ENCODE measurements at regions not wholly inside any gene's neighbourhood (a gene's known extent, or its start where the extent isn't known, plus 50 kb on each side); places are given as distances from the start of the nearest gene placed in this dataset.
"Not testable (repeated sequence)": the region's sequence is repeated elsewhere in the genome, so short reads cannot be mapped to it uniquely, and the experiment has no call there.

DNA sequence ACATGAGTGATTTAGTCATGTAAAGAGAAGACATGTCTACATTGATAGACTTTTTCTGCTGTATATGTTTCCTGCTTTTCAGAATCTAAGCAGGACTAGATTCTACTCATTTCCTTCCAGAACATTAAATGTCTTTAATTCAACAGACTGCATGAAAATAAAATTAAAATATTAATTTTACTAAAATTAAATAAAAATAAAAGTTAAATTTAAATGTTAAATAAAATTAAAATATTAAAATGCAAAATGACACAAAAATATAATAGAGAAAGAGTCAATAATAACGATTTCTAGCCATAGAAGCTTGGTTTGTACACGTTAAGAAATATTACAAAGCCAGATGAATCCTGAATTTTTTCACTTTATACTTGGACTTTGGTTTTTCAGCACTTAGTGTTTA is 552.8 kb upstream of the NR5A2 start:
- TF ChIP-seq, protein P1, sequence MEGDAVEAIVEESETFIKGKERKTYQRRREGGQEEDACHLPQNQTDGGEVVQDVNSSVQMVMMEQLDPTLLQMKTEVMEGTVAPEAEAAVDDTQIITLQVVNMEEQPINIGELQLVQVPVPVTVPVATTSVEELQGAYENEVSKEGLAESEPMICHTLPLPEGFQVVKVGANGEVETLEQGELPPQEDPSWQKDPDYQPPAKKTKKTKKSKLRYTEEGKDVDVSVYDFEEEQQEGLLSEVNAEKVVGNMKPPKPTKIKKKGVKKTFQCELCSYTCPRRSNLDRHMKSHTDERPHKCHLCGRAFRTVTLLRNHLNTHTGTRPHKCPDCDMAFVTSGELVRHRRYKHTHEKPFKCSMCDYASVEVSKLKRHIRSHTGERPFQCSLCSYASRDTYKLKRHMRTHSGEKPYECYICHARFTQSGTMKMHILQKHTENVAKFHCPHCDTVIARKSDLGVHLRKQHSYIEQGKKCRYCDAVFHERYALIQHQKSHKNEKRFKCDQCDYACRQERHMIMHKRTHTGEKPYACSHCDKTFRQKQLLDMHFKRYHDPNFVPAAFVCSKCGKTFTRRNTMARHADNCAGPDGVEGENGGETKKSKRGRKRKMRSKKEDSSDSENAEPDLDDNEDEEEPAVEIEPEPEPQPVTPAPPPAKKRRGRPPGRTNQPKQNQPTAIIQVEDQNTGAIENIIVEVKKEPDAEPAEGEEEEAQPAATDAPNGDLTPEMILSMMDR (conservative IDR thresholded peaks at IDR 0.05; ENCODE audit: control insufficient read depth, insufficient read depth, low read depth, low read length) = no peak
- no peak for DNase-seq (ENCODE audit: low read depth)
- H3K4me3 ChIP-seq (ENCODE audit: control insufficient read depth, low read depth, low read length) = no peak overlapping the region

DNA sequence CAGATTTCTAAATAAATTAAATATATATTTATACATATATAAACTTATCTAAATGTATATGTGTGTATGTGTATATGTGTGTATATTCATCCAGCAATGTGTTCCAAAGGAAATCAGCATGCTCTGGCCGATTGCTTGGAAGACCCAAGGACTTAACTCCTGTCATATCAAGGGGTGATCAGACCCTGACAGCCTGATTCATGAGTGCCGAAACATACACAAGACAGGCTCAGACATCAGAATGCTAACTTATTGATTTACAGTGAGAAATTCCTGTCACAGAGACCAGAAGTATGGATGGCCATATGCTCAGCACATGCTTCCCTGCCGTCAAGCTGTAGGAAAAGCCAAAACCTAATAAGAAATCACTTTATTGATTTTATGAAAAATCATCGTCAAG is 545.1 kb upstream of the NR5A2 start:
- TF ChIP-seq, protein P1 (conservative IDR thresholded peaks at IDR 0.05; ENCODE audit: control insufficient read depth, insufficient read depth, low read depth, low read length) = no peak
- no peak overlapping the region for H3K4me3 ChIP-seq (ENCODE audit: control insufficient read depth, low read depth, low read length)

DNA sequence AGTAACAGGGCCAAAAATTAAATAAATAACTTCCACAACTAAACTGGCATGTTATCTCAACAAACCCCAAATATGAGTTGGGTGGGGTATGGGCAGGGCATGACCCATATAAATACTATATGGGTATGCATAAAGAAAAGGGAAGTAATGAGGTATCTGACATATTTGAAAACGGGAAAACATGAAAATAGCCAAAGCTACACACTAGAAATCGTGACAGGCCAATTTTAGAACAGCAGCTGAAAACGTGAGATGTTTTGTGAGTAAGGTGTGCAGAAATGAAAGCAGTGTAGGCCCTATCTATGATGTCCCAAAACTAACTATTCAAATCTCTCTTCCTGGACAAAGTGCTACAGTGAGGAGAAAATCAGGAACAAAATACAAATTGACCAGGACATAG is 537.9 kb upstream of the NR5A2 start:
- TF ChIP-seq, protein P1 (conservative IDR thresholded peaks at IDR 0.05; ENCODE audit: control insufficient read depth, insufficient read depth, low read depth, low read length) = no peak
- no peak overlapping the region for H3K4me3 ChIP-seq (ENCODE audit: control insufficient read depth, low read depth, low read length)
- DNase-seq (ENCODE audit: low read depth) = no peak

More for the DNA sequence above, 545.1 kb upstream of the NR5A2 start:
- no peak for DNase-seq (ENCODE audit: low read depth)

DNA sequence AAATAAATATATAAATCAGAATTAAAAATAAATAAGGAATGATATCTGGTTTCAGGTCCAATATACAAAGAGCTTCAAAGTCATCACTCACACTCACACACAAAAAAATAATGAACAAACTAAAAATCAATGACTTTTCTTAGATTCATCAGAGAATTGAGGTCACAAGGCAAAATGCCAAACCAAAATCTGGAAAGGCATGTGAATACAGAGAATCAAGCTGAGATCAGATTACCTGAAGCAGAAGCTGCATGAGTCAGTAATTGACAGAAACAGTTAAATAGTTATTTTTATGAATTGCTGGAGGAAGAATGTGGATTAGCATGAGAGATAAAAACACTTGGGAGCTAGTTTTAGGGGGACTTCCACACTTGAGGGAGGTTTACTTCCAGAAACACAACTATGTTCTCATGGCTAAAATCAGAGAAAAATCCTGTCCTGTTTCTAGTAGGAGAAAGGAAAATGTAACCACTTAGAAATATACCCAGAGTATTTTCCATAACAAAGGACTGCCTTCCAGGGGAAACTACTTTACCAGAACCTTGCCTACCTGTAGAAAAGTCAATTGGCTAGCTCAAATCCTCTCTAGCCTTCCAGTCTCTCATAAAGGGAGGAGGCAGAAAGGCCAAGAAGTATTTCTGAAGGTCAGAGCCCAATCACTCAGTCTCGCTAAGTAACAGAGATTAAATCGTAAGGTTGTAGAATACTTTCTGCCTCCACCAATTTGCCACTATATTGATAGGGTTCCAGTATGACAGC is 536.6 kb upstream of the NR5A2 start:
- TF ChIP-seq, protein P1 (conservative IDR thresholded peaks at IDR 0.05; ENCODE audit: control insufficient read depth, insufficient read depth, low read depth, low read length) = no peak
- H3K4me3 ChIP-seq (ENCODE audit: control insufficient read depth, low read depth, low read length) = no peak overlapping the region
- peak; percentile 79 for DNase-seq (ENCODE audit: low read depth)

DNA sequence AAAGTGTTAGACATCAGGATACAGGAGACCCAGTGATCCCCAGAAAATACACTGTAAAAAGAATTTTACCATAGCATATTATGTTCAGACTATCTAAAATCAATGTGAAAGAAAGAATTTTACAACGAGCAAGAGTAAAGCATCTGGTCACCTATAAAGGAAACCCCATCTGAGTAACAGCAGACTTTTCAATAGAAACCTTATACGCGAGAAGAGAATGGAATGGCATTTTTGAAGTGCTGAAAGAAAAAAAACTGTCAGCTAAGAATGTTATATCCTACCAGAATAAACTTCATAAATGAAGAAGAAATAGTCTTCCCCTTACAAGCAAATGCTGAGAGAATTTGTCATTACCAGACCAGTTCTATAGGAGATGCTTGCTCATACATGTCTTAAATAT is 532.1 kb upstream of the NR5A2 start:
- TF ChIP-seq, protein P1 (conservative IDR thresholded peaks at IDR 0.05; ENCODE audit: control insufficient read depth, insufficient read depth, low read depth, low read length) = no peak
- H3K4me3 ChIP-seq (ENCODE audit: control insufficient read depth, low read depth, low read length) = no peak overlapping the region
- DNase-seq (ENCODE audit: low read depth) = no peak

DNA sequence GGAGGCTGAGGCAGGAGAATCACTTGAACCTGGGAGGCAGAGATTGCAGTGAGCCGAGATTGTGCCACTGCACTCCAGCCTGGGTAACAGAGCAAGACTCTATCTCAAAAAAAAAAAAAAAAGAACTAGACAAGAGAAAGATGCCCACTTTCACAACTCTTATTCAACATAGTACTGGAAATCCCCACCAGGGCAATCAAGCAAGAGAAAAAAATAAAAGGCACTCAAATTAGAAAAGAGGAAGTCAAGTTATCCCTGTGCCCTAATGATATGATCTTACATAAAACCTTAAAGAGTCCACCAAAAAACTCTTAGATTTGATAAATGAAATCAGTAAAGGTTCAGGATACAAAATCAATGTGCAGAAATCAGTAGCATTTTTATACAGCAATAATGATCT is 528.7 kb upstream of the NR5A2 start:
- not testable (repeated sequence) for H3K4me3 ChIP-seq (ENCODE audit: control insufficient read depth, low read depth, low read length); DNase-seq (ENCODE audit: low read depth)

DNA sequence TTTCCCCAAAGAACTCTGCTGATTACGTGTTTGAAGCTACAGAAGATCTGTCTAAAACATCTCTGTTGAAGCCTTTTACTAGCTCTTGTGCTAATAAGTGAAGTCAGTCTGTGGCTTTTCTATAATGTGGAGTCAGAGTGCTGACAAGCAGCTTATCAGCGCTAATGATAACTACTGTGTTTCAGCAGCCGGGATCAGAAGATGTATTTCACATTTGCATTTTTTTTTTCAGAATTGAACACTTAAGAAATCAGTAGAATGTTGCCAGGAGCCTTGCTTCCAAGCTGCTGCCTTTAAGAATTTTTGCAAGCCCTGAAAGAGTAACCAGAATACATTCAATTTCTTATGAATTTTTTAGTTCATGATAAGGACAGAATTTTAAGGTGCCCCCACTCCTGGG is 519.4 kb upstream of the NR5A2 start:
- DNase-seq (ENCODE audit: low read depth) = no peak
- no peak overlapping the region for H3K4me3 ChIP-seq (ENCODE audit: control insufficient read depth, low read depth, low read length)
- TF ChIP-seq, protein P1 (conservative IDR thresholded peaks at IDR 0.05; ENCODE audit: control insufficient read depth, insufficient read depth, low read depth, low read length) = no peak

All from fibroblast of mammary gland (primary cell).